PFSK-1 (cell line): ENCODE measurements at regions not wholly inside any gene's neighbourhood (a gene's known extent, or its start where the extent isn't known, plus 50 kb on each side); places are given as distances from the start of the nearest gene placed in this dataset.

Source experiments
- FOXP2 ChIP-seq: optimal IDR thresholded peaks from 2 replicates; pipeline ENCODE3; 2011; ENCODE audit warnings: borderline replicate concordance, control low read depth, inconsistent platforms; ENCODE audit not compliant: insufficient read depth; ENCODE audit errors: extremely low read length, extremely low read depth
- POLR2AphosphoS5 ChIP-seq: IDR thresholded peaks from 2 replicates; pipeline ENCODE4 v1.6.1; 2012; ENCODE audit warnings: low read depth, mild to moderate bottlenecking, control low read depth, low read length, moderate library complexity
- SIN3A ChIP-seq: IDR thresholded peaks from 2 replicates; pipeline ENCODE4 v1.6.1; 2012; ENCODE audit warnings: mild to moderate bottlenecking, low read length, moderate library complexity, borderline replicate concordance; ENCODE audit not compliant: insufficient read depth
- TAF1 ChIP-seq: IDR thresholded peaks from 2 replicates; pipeline ENCODE4 v1.6.1; 2012; ENCODE audit warnings: low read length, control low read depth, borderline replicate concordance; ENCODE audit not compliant: insufficient read depth
- TF ChIP-seq, protein P1 (sequence below), 2 experiments: IDR thresholded peaks; 2 replicates each; pipeline versions ENCODE4 v1.6.1 to v1.8.0; 2011 to 2012; ENCODE audit warnings: low read depth in 2 of 2, low read length in 2 of 2, control low read depth in 1 of 2, inconsistent platforms in 1 of 2, mild to moderate bottlenecking in 1 of 2, moderate library complexity in 1 of 2; ENCODE audit not compliant: insufficient read depth in 1 of 2

DNA sequence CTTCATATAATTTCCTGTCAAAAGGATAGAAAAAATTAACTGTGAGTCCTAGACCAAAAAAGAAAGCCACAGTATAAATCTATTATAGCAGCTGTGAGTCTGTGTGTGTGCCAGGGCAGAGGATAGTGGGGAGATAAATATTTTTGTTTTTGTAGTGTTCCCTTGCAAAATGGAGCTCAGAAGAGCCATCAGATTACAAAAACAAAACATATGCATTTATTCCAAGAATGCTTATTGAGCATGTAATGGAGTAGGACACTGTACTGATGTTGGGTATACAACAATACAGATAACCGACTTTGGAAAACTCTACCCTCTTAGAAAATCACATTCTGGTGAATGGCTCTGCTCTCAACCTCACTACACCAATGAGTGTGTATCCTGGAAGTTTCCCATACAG lies 111.0 kb downstream of the DMAC1 start:
- TF ChIP-seq TAF1, result no peak
- TF ChIP-seq, protein P1, sequence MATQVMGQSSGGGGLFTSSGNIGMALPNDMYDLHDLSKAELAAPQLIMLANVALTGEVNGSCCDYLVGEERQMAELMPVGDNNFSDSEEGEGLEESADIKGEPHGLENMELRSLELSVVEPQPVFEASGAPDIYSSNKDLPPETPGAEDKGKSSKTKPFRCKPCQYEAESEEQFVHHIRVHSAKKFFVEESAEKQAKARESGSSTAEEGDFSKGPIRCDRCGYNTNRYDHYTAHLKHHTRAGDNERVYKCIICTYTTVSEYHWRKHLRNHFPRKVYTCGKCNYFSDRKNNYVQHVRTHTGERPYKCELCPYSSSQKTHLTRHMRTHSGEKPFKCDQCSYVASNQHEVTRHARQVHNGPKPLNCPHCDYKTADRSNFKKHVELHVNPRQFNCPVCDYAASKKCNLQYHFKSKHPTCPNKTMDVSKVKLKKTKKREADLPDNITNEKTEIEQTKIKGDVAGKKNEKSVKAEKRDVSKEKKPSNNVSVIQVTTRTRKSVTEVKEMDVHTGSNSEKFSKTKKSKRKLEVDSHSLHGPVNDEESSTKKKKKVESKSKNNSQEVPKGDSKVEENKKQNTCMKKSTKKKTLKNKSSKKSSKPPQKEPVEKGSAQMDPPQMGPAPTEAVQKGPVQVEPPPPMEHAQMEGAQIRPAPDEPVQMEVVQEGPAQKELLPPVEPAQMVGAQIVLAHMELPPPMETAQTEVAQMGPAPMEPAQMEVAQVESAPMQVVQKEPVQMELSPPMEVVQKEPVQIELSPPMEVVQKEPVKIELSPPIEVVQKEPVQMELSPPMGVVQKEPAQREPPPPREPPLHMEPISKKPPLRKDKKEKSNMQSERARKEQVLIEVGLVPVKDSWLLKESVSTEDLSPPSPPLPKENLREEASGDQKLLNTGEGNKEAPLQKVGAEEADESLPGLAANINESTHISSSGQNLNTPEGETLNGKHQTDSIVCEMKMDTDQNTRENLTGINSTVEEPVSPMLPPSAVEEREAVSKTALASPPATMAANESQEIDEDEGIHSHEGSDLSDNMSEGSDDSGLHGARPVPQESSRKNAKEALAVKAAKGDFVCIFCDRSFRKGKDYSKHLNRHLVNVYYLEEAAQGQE (IDR thresholded peaks at IDR 0.05; ENCODE audit: insufficient read depth in 1 of 2, low read depth in 2 of 2, low read length in 2 of 2), result no peak

DNA sequence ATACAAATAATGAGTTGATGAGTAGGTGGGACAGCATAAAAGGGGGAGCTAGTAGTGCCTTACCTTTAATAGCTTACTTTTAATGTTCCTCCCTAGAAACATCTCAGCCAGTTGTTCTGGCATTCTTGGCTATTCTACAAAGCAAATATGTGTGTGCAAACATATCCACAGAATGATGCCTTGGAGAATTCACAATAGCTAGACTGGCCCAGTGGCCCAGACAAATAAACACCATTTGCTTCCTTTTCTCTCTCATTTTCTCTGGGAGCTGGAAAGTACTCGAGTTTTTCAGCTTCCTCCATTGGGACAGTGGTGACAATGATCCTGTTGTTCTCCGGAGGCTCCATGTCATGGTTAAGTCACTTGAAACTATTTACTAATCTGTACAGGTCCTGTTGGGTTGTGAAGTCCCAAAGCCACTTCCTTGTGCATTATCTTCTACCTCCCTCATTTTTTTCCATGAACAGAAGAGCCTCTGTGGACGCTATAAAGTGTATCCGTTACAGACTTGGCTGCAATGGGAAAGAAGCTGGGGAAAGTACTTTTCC lies 122.9 kb downstream of the DMAC1 start:
- TF ChIP-seq POLR2AphosphoS5, result no peak
- TF ChIP-seq, protein P1 (IDR thresholded peaks at IDR 0.05; ENCODE audit: insufficient read depth in 1 of 2, low read depth in 2 of 2, low read length in 2 of 2), result no peak
- TF ChIP-seq FOXP2, result no peak
- TF ChIP-seq SIN3A, result no peak
- no peak for TF ChIP-seq TAF1

DNA sequence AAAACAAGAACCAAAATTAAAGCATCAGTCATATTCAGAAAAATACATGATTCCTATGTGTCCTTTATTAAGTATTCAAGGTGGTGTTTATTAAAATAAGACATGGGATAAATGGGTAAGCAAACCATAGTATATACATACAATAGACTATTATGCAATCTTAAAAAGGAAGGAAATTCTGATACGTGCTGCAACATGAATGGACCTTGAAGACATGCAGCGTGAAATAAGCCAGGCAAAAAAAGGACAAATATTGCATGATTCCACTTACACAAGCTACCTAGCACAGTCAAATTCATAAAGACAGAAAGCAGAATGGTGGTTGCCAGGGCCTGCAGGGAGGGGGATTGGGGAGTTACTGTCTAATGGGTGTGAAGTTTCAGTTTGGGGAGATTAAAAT lies 127.7 kb downstream of the DMAC1 start:
- TF ChIP-seq, protein P1 (IDR thresholded peaks at IDR 0.05; ENCODE audit: insufficient read depth in 1 of 2, low read depth in 2 of 2, low read length in 2 of 2), result no peak
- TF ChIP-seq FOXP2, result no peak

DNA sequence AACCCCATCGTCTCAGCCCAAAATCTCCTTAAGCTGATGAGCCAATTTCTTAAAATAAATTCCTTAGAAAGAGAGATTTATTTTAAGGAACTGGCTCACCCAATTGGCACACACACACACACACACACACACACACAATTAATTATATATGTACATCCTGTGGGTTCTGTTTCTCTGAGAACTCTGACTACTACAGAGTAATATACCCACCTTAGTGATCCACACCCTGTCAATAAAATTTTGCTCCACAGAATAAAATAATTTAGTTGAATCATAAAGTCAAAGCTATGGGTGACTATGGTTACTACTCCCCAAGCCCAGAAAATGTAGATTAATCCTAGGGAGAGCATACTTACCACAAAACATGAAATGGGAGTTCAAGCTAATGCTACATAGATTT lies 131.0 kb downstream of the DMAC1 start:
- TF ChIP-seq SIN3A (no peak), TAF1 (no peak), FOXP2 (no peak), POLR2AphosphoS5 (no peak)
- TF ChIP-seq, protein P1 (IDR thresholded peaks at IDR 0.05; ENCODE audit: insufficient read depth in 1 of 2, low read depth in 2 of 2, low read length in 2 of 2), result no peak

DNA sequence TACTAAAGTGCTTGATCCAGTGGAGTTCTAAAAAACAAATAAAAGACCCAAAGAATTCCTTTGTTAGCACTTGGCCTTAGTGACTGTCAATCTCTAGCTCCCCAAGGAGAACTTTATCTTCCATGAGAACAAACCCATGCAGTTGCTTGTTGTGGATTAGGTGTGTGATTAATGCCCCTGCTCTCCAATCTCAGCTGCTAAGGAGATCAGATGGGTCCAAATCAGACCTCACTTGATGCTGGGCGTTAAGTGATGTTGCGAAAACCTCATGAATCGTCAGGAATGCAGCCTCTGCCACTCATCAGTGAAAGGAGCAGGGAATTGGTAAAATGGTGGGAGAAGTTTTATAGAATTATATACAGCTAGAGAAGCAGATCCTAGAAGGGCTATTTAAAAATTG lies 133.7 kb downstream of the DMAC1 start:
- TF ChIP-seq FOXP2, result no peak
- TF ChIP-seq, protein P1 (IDR thresholded peaks at IDR 0.05; ENCODE audit: insufficient read depth in 1 of 2, low read depth in 2 of 2, low read length in 2 of 2), result no peak
- TF ChIP-seq SIN3A, result no peak
- no peak for TF ChIP-seq TAF1
- TF ChIP-seq POLR2AphosphoS5, result no peak
